Head of caudate nucleus (tissue), 42 donors: ENCODE measurements at regions not wholly inside any gene's neighbourhood (a gene's known extent, or its start where the extent isn't known, plus 50 kb on each side); places are given as distances from the start of the nearest gene placed in this dataset.
"Not testable (repeated sequence)": the region's sequence is repeated elsewhere in the genome, so short reads cannot be mapped to it uniquely, and the experiment has no call there.

Experiments
- DNase-seq, 42 donors: peaks; one replicate each; pipeline versions ENCODE4 v3.0.0 to v3.0.0-alpha.2; 2020 to 2021; ENCODE audit warnings: mixed read lengths in 7 of 42
- intact Hi-C: fragments of 100-400 bp; cut with DNase I; formaldehyde crosslinking; loops from one replicate; pipeline ENCODE4 v1.15.0; 2022

DNA sequence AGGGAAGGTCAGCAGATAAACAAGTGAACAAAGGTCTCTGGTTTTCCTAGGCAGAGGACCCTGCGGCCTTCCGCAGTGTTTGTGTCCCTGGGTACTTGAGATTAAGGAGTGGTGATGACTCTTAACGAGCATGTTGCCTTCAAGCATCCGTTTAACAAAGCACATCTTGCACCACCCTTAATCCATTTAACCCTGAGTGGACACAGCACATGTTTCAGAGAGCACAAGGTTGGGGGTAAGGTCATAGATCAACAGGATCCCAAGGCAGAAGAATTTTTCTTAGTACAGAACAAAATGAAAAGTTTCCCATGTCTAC lies 966.4 kb upstream of the DEFB115 start:
- DNase-seq, intact Hi-C loops: not testable (repeated sequence)

DNA sequence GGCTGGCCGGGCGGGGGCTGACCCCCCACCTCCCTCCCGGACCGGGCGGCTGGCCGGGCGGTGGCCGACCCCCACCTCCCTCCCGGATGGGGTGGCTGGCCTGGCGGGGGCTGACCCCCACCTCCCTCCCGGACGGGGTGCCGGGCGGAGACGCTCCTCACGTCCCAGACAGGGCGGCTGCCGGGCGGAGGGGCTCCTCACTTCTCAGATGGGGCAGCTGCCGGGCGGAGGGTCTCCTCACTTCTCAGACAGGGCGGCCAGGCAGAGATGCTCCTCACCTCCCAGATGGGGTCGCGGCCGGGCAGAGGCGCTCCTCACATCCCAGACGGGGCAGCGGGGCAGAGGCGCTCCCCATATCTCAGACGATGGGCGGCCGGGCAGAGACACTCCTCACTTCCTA lies 965.8 kb upstream of the DEFB115 start:
- DNase-seq, intact Hi-C loops: not testable (repeated sequence)

DNA sequence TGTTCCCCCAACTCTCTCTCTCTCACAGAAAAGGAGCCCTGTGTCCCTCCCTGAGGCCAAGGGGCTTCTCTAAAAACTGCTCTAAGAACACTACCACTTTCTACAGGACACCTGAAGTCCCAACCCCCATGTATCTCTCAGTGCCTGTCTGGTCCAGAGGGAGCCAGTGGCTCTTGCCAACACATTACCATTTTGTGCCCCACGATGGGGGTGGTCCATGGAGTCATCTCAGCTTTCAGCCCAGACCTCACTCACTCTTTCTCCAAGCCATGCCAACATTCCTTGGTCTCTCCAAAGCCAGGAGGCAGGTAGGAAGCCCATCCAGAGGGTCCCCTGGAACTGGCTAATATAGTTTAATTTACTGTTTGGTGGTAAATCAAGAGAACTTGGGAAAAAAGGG lies 962.1 kb upstream of the DEFB115 start:
- intact Hi-C loops = not testable (repeated sequence)

DNA sequence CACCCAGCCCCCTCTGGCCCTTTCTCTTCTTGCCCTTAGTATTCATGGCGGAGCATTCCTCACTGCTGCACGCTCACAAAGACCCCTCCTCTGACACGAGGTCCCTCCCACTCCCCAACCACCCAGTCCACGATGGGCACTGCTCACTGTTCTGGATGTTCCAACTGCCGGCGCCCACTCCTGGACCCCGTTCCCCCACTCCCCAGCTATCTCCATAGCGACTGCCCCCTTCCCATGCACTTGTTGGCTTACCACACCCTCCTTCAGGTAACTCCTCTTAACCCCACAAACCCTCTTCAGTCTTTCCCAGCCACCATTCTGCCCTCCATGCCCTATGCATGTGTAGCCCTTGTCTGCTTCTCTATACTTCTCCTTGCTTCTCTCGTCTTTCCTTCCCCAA lies 961.5 kb upstream of the DEFB115 start:
- intact Hi-C loops, DNase-seq: not testable (repeated sequence)

More for the DNA sequence above, 962.1 kb upstream of the DEFB115 start:
- DNase-seq = not testable (repeated sequence)

DNA sequence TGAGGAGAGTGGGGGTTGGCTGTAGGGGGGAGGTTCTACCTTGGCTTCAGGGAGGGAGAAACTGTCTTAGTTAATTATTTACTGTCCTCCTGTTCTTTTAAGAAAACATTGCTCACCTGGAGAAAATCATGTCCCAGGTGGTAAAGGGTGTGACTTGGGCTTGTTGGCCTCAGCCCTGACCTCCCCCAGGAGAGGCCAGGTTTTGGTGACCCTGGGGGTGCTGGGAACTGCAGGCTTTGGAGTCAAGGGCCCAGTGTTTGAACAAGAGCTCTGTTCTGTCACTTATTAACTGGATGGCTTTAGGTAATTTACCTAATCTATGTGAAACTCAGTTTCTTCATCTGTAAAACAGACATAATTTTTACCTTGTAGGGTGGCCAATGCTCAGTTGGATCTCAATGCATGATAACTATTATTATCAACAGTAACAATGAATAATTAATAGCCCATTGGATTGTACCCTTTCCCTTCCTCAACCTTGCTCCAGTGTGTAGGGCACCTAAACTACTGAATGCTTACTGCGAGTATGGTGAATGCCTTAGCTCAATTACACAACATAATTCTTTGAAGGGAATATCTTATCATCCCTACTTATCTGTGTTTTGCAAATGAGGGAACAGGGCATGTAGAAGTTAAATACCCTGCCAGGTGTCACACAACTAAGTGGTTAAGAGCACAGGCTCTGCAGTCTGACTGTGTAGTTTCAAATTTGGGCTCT lies 959.4 kb upstream of the DEFB115 start:
- DNase-seq, intact Hi-C loops: not testable (repeated sequence)

DNA sequence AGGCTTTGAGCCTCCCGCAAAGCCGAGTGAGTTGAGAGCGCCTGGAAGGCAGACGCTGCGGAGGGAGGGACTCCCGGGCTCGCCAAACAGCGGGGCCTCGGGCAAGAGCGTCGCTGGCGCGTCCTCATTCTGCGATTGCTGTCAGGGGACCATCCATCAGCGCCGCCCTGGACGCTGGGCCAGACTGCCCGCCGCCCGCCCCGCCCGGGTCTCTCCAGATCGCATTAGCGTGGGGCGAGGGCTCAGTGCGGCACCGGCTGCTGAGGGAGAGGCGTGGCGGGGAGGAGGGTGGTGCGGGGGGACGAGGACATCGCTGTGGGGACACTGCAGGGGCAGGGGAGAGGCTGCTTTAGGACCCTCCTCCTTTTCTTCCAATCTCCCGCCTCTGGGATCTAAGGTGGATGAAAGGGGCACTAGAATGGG lies 957.2 kb upstream of the DEFB115 start:
- intact Hi-C loops, DNase-seq: not testable (repeated sequence)

DNA sequence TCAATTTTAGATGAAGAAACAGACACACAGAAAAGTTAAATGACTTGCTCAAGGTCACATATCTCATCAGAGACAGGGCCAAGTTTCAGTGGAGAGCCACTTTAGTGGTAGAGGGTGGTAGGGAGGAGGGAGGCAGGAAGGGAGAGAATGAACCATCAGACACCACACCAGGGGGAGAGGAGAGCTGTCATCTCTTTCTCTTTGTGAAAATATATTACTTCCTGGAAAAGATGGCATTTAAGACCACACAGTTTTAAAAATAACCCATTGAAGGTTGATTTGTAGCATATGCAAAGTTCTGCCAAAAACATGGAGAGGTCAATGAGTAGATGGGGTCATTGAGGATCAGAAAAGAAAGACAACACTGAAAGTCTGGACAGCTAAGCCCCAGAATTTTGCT lies 954.7 kb upstream of the DEFB115 start:
- DNase-seq, intact Hi-C loops: not testable (repeated sequence)

DNA sequence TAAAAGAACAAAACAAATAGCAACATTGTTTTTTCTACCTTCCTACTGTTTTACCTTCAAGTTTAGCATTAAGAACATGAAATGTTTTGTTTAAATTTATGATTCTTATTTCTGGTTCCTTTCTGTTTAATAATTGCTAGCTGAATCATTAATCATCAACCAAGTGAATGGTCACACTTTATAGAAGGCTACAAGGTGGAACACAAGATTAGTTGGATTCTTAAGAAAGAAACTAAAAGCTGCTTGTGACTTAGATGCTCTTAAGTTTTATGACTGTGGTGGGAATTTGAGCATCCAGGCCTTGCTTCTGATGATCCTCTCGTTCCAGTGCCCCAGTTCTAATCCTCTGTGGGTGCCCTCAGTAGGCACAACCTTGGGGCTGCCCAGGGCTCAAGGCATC lies 947.5 kb upstream of the DEFB115 start:
- intact Hi-C loops, DNase-seq: not testable (repeated sequence)

DNA sequence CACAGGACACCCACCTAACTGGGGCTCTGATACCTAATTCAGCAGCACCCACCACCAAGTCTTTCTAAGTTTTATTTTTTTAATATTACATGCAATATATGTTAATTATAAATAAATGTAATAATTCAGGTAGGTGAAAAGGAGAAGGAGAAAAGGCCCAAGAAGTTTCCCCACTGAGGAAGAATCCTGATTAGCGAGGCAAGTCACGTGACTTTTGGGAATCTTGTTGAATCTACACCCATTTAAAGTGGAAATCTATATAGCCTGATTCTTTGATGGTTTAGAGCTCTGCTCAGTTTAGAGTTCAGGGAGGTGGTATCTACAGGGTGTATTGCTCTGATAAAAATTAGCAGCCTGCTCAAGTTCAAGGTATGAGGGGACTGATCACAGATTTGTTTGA lies 947.1 kb upstream of the DEFB115 start:
- DNase-seq, intact Hi-C loops: not testable (repeated sequence)

DNA sequence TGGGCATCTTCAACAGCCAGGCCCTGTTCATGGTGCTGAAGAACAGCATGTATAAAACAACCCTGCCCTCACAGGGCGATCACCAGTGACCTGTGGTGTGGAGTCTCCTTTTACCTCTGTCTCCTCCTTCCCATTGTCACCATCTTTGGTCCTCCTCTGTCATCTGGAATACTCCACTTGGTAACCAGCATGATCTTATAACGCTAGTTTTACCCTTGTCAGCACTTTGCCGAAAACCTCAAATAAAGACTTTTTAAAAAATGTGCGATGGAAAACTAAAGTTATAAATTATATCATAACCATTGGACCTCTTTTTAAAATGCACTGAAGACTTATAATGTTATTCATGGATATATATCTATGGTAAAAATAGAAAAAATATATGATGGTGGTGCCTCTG lies 945.2 kb upstream of the DEFB115 start:
- DNase-seq, intact Hi-C loops: not testable (repeated sequence)

DNA sequence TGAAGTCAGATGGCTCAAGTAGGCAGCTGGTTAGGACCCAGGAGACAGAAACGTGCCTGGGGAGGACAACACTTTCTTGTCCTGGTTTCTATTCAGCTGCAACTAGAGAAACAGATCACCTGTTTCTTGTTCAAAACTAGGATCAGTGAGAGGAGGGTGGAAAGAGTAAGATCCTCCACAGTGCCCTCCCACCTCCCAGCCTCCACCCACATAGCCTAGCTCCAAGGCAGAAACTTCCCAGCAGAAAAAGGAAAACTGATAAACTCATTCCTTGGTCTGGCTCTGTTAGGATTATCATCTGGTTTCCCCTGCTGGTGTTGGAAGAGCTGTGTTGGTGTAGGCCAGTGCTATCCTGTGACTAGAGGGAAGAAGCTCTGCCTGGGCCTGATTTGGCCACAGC lies 943.8 kb upstream of the DEFB115 start:
- peak in 26 of 42 donors; percentile 7 to 71 (median 30) for DNase-seq
- intact Hi-C loops = not testable (repeated sequence)

DNA sequence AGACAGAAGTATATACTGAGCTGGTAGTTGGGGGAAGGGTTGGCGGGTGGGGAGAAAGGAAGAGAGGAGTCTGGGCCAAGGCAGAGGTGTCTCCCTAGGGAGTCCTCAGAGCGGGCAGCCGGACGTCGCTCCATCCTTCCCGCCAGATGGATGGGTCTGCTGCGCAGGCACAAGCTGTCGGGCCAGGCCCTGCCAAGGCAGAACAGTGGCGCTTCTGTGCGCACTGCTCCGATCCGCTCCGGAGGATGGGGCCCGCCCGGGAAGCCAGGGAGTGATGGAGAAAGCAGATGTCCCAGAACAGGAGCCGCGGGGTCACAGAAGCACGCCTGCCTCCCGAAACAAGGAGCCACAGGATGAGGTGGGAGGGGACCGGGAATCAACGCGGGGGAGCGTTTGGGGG lies 941.4 kb upstream of the DEFB115 start:
- peak; percentile 2 to 86 (median 58) for DNase-seq

DNA sequence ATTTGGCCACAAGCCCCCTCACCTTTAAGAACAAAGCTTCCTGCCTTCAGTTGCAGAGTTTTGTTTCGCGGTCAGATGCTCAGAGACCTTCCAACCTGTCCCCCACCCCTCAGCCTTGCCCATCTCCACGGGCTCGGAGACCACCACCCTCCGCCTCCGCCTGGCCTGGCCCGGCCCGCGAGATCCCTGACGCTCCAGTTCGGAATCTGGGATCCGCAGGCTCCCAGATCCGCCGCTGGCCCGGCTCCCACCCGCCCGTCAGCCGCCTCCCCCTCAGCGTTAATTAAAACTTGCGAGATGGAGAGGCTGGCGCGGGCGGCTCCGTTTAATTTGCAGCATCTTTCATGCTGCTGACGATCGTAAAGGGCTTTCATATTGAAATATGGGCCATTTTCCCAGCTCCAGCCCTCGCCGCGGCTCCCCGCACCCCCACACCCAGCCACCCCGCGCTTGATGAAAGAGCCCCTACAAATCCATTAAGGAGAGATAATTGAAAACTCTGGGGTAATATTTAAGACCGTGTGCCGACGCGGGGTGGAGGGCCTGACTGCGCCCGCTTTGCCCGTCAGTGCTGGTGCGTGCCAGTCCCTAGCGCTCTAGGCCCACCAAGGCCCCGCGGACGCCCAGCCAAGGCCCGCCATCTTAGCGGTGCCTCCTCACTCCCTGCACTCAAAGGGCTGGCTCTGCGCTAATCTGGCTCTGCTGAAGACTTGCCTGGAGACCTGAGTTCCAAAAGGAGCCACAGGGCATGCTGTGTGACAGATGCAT lies 940.7 kb upstream of the DEFB115 start:
- peak in 27 of 42 donors; percentile 1 to 57 (median 31) for DNase-seq
- intact Hi-C loops = not testable (repeated sequence)

More for the DNA sequence above, 941.4 kb upstream of the DEFB115 start:
- intact Hi-C loops = not testable (repeated sequence)

DNA sequence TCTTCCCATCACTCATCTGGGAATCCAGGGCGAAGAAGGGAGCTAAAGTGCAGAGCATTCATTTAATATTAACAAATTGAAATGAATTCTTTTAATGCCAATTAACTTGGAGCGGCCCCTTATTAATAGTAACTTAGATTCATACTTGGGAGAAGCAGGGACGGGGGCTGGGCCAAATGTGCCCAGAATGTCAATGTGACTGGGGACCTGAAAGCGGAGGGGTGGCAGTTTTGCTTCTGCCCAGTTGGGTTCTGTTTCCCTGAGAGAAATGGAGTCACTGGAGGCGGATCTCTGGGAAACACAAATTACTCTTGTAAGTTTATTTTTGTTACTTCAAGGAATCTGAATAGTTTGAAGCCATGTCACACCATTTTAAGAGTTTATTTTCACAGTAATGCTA lies 923.7 kb upstream of the DEFB115 start:
- DNase-seq, intact Hi-C loops: not testable (repeated sequence)

DNA sequence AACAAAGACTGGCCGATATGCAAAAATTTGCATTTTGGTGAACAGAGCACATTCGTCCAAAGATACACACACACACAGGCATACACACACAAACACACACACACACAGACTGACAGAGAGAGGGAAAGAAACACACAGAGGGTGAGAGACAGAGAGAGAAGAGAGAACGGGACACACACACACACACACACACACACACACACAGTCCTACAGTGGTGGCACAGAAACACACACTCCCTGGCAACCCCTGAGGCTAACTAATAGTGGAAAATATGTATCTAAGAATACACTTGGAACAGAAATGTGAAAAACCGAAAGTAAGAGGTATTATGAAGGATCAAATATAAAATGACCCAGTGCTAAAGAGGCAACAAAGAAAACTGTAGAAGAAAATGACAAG lies 919.9 kb upstream of the DEFB115 start:
- intact Hi-C loops, DNase-seq: not testable (repeated sequence)

DNA sequence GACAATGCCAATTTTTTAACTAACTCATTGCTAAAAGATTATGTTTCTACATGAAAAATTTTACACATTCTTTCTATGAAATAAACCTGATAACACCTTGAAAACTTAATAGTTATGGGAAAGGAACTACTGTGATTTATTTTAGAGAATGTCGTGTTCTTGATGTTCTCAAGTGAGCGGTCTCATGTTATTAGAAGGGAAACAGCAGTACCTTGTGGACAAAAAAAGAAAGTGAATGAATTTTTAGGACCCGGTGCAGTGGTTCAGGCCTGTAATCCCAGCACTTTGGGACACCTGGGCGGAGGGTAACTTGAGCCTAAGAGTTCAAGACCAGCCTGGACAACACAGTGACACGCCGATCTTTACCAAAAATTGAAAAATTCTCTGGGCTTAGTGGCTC lies 908.5 kb upstream of the DEFB115 start:
- intact Hi-C loops = not testable (repeated sequence)

DNA sequence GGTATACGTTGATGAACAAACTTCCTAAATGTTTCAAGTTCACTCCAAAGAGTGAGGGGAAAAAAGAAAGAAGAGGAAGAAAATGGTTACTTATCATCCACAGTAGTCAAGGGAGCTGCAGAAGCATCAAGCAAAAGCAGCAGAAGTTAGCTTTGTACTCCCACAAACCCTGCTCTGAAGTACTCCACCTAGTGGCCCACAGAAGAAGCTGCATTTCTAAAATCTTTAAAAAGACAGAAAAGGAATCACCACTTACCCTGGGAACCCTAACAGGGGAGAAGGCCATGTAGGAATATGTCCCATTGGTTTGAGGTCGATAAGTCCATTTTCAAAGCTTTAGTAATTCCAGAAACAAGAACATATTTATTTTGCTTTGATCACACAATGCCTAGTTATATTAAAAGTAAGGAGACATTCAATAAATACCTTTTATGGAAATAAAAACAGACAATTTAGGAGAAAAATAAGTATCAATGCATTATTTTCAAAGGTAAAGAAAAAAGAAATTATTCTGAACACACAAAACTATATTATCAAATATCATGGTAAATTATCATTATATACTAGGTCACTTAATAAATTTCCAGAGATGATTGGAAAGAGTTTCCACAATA lies 900.5 kb upstream of the DEFB115 start:
- intact Hi-C loops = not testable (repeated sequence)
- DNase-seq = peak in 1 of 42 donors; percentile 22

More for the DNA sequence above, 908.5 kb upstream of the DEFB115 start:
- DNase-seq = not testable (repeated sequence)

DNA sequence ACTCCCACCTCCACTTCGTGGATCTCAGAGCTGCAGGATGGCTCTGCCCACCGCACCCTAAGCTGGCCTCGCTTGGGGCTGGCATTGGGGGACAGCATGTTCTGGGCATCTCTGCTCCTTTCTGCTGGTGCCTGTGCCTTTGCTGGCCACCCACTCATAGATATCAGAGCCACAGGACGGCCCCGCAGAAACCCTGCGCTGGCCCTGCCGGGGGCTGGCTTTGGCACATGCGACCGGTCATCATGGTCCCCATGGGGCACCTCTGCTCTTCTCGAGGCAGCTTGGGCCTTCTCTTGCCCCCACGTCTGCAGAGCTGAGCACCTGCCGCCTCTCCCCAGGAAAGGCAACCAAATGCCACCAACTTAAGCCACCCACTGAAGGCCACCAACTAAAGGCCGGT lies 895.7 kb upstream of the DEFB115 start:
- intact Hi-C loops, DNase-seq: not testable (repeated sequence)

DNA sequence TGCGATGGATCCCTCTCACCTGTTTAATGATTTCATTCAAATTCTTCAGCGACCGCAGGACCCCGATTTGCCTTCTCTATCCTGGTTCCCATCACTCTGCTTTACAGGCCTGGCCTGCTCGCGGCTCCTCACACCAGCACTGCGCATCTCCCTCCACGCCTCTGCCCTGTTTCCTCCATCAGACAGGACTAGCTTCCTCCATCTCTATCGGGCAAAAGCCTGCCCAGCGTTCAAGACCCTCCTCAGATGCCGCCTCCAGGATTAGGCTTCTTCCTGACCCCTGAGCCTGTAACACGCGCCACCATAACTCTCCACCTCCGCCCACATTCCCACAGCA lies 881.1 kb upstream of the DEFB115 start:
- DNase-seq, intact Hi-C loops: not testable (repeated sequence)
